Kidney (tissue), 13 donors: ENCODE measurements at regions not wholly inside any gene's neighbourhood (a gene's known extent, or its start where the extent isn't known, plus 50 kb on each side); places are given as distances from the start of the nearest gene placed in this dataset.

Experiments
- DNase-seq, 5 donors: peaks; one replicate each; pipeline ENCODE4 v3.0.0-alpha.2; 2013 to 2020
- FAIRE-seq: peaks from 2 replicates; lab custom pipeline; 2012; peaks lifted over from hg19 to GRCh38; lab: Jason Lieb, UNC
- H3K27ac ChIP-seq, 2 donors: one replicate each; pipeline ENCODE4 v1.7.0; 2013; ENCODE audit warnings: low read depth in 2 of 2, low read length in 2 of 2, inconsistent platforms in 1 of 2
- H3K27me3 ChIP-seq: one replicate; pipeline ENCODE4 v1.7.1; 2013; ENCODE audit warnings: low read length, inconsistent platforms; ENCODE audit not compliant: control insufficient read depth, insufficient read depth
- H3K36me3 ChIP-seq, 3 donors: one replicate each; pipeline versions ENCODE4 v1.7.0 to v1.7.1; 2013; ENCODE audit warnings: low read length in 3 of 3, control low read depth in 1 of 3, inconsistent platforms in 1 of 3; ENCODE audit not compliant: insufficient read depth in 3 of 3, control insufficient read depth in 2 of 3
- H3K4me1 ChIP-seq, 3 donors: one replicate each; pipeline versions ENCODE4 v1.7.0 to v1.7.1; 2013; ENCODE audit warnings: low read length in 3 of 3, inconsistent platforms in 1 of 3, low read depth in 1 of 3; ENCODE audit not compliant: control insufficient read depth in 2 of 3, insufficient read depth in 2 of 3
- H3K4me3 ChIP-seq, 3 donors: one replicate each; pipeline versions ENCODE4 v1.7.0 to v1.8.1; 2013; ENCODE audit warnings: low read length in 3 of 3, control low read depth in 1 of 3, inconsistent platforms in 1 of 3
- H3K9ac ChIP-seq, 3 donors: one replicate each; pipeline versions ENCODE4 v1.7.0 to v1.7.1; 2013; ENCODE audit warnings: low read length in 3 of 3, control low read depth in 1 of 3, inconsistent platforms in 1 of 3
- H3K9me3 ChIP-seq, 3 donors: one replicate each; pipeline versions ENCODE4 v1.7.0 to v1.7.1; 2013; ENCODE audit warnings: low read length in 3 of 3, control low read depth in 1 of 3, inconsistent platforms in 1 of 3; ENCODE audit not compliant: control insufficient read depth in 2 of 3, insufficient read depth in 1 of 3
- intact Hi-C: fragments of 100-400 bp; cut with DNase I; formaldehyde crosslinking; loops from one replicate; pipeline ENCODE4 v1.11.1; 2022
- TF ChIP-seq, protein P1 (sequence below): IDR thresholded peaks from 3 replicates; pipeline ENCODE4 v1.5.1; 2012; ENCODE audit warnings: mild to moderate bottlenecking, moderate library complexity, borderline replicate concordance; ENCODE audit not compliant: insufficient read depth; ENCODE audit errors: extremely low read depth
- donor health status: control.
- donor health status: control.
- donor health status: control.
- donor health status: control.
- donor health status: control.
- donor health status: DM: yes; HTN: yes; CAD: no.
- donor health status: Normal renal cell carcinoma (clear cell type).

DNA sequence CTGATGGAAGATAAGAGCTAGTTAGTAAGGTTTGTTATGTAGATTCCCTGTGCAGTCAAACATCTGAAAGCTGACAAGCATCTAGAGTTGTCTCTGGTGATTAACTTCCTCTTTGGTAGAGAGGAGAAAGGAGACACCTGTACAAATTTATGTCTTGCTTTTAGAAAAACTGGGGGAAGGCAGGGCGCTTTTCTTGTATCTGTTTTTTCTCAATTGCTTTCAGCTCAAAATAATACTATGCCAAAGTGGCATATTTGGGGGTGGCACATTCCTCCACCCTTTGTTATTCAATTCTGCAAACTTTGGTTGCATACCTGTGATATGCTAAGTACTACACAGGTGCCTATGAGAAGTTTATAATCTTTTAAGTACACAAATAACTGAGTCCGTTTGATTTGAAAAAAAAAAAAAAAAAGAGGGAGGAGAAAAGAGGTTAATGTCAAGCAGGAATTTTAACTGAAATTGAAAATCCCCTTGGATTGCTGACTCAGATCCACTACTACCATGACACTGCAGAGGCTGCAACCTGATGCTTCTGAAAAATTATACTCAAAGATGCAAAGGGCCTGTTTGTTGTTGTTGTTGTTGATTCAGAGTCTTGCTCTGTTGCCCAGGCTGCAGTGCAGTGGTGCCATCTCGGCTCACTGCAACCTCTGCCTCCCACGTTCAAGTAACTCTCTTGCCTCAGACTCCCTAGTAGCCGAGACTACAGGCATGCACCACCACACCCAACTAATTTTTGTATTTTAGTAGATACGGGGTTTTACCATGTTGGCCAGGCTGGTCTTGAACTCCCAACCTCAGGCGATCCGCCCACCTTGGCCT is 164.8 kb upstream of the NBEA start:
- Histone ChIP-seq H3K36me3 (no peaks in the 10 kb centered on the region), H3K27ac (no peak overlapping the region), H3K27me3 (no peaks in the 10 kb centered on the region), H3K4me1 (no peaks in the 10 kb centered on the region), H3K9ac (no peak overlapping the region), H3K4me3 (no peak overlapping the region), H3K9me3 (no peaks in the 10 kb centered on the region)
- DNase-seq (peak in 2 of 5 donors; percentile 22 to 23), FAIRE-seq (no peak)
- TF ChIP-seq, protein P1, sequence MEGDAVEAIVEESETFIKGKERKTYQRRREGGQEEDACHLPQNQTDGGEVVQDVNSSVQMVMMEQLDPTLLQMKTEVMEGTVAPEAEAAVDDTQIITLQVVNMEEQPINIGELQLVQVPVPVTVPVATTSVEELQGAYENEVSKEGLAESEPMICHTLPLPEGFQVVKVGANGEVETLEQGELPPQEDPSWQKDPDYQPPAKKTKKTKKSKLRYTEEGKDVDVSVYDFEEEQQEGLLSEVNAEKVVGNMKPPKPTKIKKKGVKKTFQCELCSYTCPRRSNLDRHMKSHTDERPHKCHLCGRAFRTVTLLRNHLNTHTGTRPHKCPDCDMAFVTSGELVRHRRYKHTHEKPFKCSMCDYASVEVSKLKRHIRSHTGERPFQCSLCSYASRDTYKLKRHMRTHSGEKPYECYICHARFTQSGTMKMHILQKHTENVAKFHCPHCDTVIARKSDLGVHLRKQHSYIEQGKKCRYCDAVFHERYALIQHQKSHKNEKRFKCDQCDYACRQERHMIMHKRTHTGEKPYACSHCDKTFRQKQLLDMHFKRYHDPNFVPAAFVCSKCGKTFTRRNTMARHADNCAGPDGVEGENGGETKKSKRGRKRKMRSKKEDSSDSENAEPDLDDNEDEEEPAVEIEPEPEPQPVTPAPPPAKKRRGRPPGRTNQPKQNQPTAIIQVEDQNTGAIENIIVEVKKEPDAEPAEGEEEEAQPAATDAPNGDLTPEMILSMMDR = no peak
- intact Hi-C loops = no loop called here

DNA sequence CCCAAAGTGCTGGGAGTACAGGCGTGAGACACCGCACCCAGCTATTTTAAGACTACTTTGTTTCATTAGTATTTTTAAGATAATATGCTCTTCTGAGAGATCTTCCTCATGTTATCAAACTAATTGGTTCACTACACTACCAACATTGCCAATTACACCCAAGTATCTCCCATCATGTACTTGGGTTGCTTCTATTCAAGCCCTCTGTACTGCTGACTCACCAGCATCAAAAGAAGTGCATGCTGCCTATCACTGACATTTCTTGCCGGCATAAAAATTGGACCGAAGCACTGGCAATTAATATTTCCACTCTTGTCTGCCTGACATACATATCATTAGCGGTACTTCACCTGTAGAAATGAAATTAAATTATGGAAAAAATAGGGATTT is 164.2 kb upstream of the NBEA start:
- Histone ChIP-seq H3K27ac (no peak overlapping the region), H3K27me3 (no peaks in the 10 kb centered on the region), H3K4me3 (no peak overlapping the region), H3K4me1 (no peaks in the 10 kb centered on the region), H3K9ac (no peak overlapping the region), H3K36me3 (no peaks in the 10 kb centered on the region), H3K9me3 (peaks cover 0 to 3% (median 0%) of the 10 kb centered on the region in 3 donors)
- DNase-seq = no peak
- TF ChIP-seq, protein P1 = no peak
- FAIRE-seq = no peak
- intact Hi-C loops = no loop called here

DNA sequence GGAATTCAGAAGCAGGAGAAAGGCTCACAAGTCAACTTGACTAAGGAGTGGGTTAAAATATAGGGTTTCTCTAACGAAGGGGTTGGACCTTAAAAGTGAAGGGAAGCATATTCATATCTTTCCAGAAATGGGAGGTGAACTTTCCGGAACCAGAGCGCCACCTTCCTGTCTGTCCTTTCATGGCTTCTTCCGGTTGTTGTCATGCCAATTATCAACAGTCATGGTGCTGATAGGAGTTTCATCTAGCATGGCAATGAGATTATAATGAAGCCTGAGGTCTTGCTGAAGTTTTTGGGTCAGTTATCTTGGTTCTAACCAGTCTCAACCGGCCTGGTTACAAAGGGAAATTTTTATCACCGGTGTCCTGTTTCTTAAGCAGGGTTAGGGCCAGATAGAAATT is 162.9 kb upstream of the NBEA start:
- no peaks in the 10 kb centered on the region for H3K27me3 ChIP-seq
- H3K36me3 ChIP-seq = no peaks in the 10 kb centered on the region
- FAIRE-seq = no peak
- H3K27ac ChIP-seq = no peak overlapping the region
- no peak overlapping the region for H3K4me3 ChIP-seq
- no peaks in the 10 kb centered on the region for H3K4me1 ChIP-seq
- intact Hi-C loops = no loop called here
- peak in 1 of 5 donors; percentile 2 for DNase-seq
- no peak overlapping the region for H3K9ac ChIP-seq
- H3K9me3 ChIP-seq = peaks cover 0 to 10% (median 0%) of the 10 kb centered on the region in 3 donors
- TF ChIP-seq, protein P1 = no peak
